Osteoblast (primary cell): ENCODE measurements at regions not wholly inside any gene's neighbourhood (a gene's known extent, or its start where the extent isn't known, plus 50 kb on each side); places are given as distances from the start of the nearest gene placed in this dataset.
A peak's percentile ranks its signal among the peaks of the same experiment; 100 is the strongest.

ENCODE experiments used
- DNase-seq: peaks from one replicate; pipeline ENCODE4 v3.0.0; 2011; ENCODE audit warnings: low spot score, mixed read lengths; ENCODE audit not compliant: insufficient read length; ENCODE audit errors: missing footprints
- H2AFZ ChIP-seq: 2 replicates; pipeline ENCODE4 v1.6.0; 2011; ENCODE audit warnings: mild to moderate bottlenecking, low read length
- H3K27ac ChIP-seq: 2 replicates; pipeline ENCODE4 v1.5.1; 2011; ENCODE audit warnings: mild to moderate bottlenecking, low read depth, low read length, moderate library complexity
- H3K27me3 ChIP-seq: 2 replicates; pipeline ENCODE4 v1.6.0; 2012; ENCODE audit warnings: mild to moderate bottlenecking, control low read depth, inconsistent platforms, low read length, moderate library complexity; ENCODE audit not compliant: insufficient read depth
- H3K36me3 ChIP-seq: 2 replicates; pipeline ENCODE4 v1.5.1; 2011; ENCODE audit warnings: mild to moderate bottlenecking, low read length, control low read depth, moderate library complexity; ENCODE audit not compliant: insufficient read depth
- H3K4me1 ChIP-seq: 2 replicates; pipeline ENCODE4 v1.5.1; 2011; ENCODE audit warnings: mild to moderate bottlenecking, low read length, control low read depth, moderate library complexity; ENCODE audit not compliant: insufficient read depth
- H3K4me2 ChIP-seq: 2 replicates; pipeline ENCODE4 v1.6.0; 2011; ENCODE audit warnings: mild to moderate bottlenecking, low read length; ENCODE audit not compliant: insufficient read depth
- H3K4me3 ChIP-seq: fragments of 200-600 bp; sonication (generic); 3 replicates; pipeline ENCODE4 v1.5.1; 2012; ENCODE audit warnings: mild to moderate bottlenecking, low read length, inconsistent platforms; ENCODE audit not compliant: insufficient read depth
- H3K79me2 ChIP-seq: 2 replicates; pipeline ENCODE4 v1.6.0; 2012; ENCODE audit warnings: mild to moderate bottlenecking, low read length, control low read depth, inconsistent platforms; ENCODE audit not compliant: insufficient read depth
- H3K9me3 ChIP-seq: 2 replicates; pipeline ENCODE4 v1.5.1; 2011; ENCODE audit warnings: low read depth, low read length, control low read depth
- H4K20me1 ChIP-seq: 2 replicates; pipeline ENCODE4 v1.6.0; 2012; ENCODE audit warnings: mild to moderate bottlenecking, low read length, control low read depth; ENCODE audit not compliant: insufficient read depth
- CTCF ChIP-seq: IDR thresholded peaks from 2 replicates; pipeline ENCODE4 v1.5.1; 2011; ENCODE audit warnings: mild to moderate bottlenecking, low read depth, low read length, moderate library complexity; ENCODE audit errors: extremely low read depth

- Histone ChIP-seq H4K20me1 (no peaks in the 10 kb centered on the region), H3K79me2 (no peaks in the 10 kb centered on the region), H3K4me2 (no peak overlapping the region), H3K27ac (peak overlapping the region; percentile 32), H2AFZ (peak overlapping the region; percentile 39), H3K27me3 (no peaks in the 10 kb centered on the region), H3K36me3 (no peaks in the 10 kb centered on the region), H3K9me3 (no peaks in the 10 kb centered on the region), H3K4me3 (no peak overlapping the region), H3K4me1 (peaks cover 27% of the 10 kb centered on the region)
- DNase-seq: peak; percentile 93
- peak; percentile 98 for TF ChIP-seq CTCF
These were observed 147.6 kb upstream of the CAMK1G start for GRCh38 chr1:209435654-209436566.

- Histone ChIP-seq H3K27me3 (no peaks in the 10 kb centered on the region), H3K27ac (no peak overlapping the region), H3K4me3 (no peak overlapping the region), H4K20me1 (no peaks in the 10 kb centered on the region), H3K4me2 (no peak overlapping the region), H3K9me3 (no peaks in the 10 kb centered on the region), H2AFZ (no peak overlapping the region), H3K4me1 (peaks cover 8% of the 10 kb centered on the region), H3K36me3 (no peaks in the 10 kb centered on the region), H3K79me2 (no peaks in the 10 kb centered on the region)
- TF ChIP-seq CTCF: no peak
- DNase-seq: no peak
These were observed 143.7 kb upstream of the CAMK1G start for GRCh38 chr1:209439828-209440227.

GRCh38 chr1:209443361-209443931 lies 140.1 kb upstream of the CAMK1G start:
- no peaks in the 10 kb centered on the region for H3K79me2 ChIP-seq
- H3K4me1 ChIP-seq: no peaks in the 10 kb centered on the region
- no peak overlapping the region for H2AFZ ChIP-seq
- no peaks in the 10 kb centered on the region for H4K20me1 ChIP-seq
- no peaks in the 10 kb centered on the region for H3K27me3 ChIP-seq
- TF ChIP-seq CTCF: no peak
- DNase-seq: no peak
- H3K4me3 ChIP-seq: no peak overlapping the region
- H3K36me3 ChIP-seq: no peaks in the 10 kb centered on the region
- no peaks in the 10 kb centered on the region for H3K9me3 ChIP-seq
- no peak overlapping the region for H3K4me2 ChIP-seq
- H3K27ac ChIP-seq: no peak overlapping the region

- H3K4me2 ChIP-seq: no peak overlapping the region
- H3K9me3 ChIP-seq: no peaks in the 10 kb centered on the region
- no peak overlapping the region for H3K4me3 ChIP-seq
- H3K79me2 ChIP-seq: no peaks in the 10 kb centered on the region
- H3K4me1 ChIP-seq: no peaks in the 10 kb centered on the region
- no peaks in the 10 kb centered on the region for H3K27me3 ChIP-seq
- DNase-seq: no peak
- H3K27ac ChIP-seq: no peak overlapping the region
- H2AFZ ChIP-seq: no peak overlapping the region
- H4K20me1 ChIP-seq: no peaks in the 10 kb centered on the region
- H3K36me3 ChIP-seq: no peaks in the 10 kb centered on the region
- TF ChIP-seq CTCF: no peak
These were observed 139.4 kb upstream of the CAMK1G start for GRCh38 chr1:209443975-209444651.
